IPS DF 6.9 (cell line): ENCODE measurements at regions not wholly inside any gene's neighbourhood (a gene's known extent, or its start where the extent isn't known, plus 50 kb on each side); places are given as distances from the start of the nearest gene placed in this dataset.

ENCODE experiments used
- DNase-seq: peaks from one replicate; pipeline ENCODE4 v3.0.0-alpha.2; 2013; ENCODE audit warnings: low read depth, low spot score
- H3K27ac ChIP-seq: one replicate; pipeline ENCODE4 v1.5.1; 2013; ENCODE audit warnings: low read length, control low read depth
- H3K27me3 ChIP-seq: 2 replicates; pipeline ENCODE4 v1.6.1; 2013; ENCODE audit warnings: mild to moderate bottlenecking, low read length; ENCODE audit not compliant: control insufficient read depth, insufficient read depth
- H3K36me3 ChIP-seq: 2 replicates; pipeline ENCODE4 v1.6.1; 2013; ENCODE audit warnings: low read length; ENCODE audit not compliant: control insufficient read depth, insufficient read depth
- H3K4me1 ChIP-seq: 2 replicates; pipeline ENCODE4 v1.6.1; 2013; ENCODE audit warnings: low read length; ENCODE audit not compliant: control insufficient read depth, insufficient read depth
- H3K4me3 ChIP-seq: 2 replicates; pipeline ENCODE4 v1.5.1; 2013; ENCODE audit warnings: mild to moderate bottlenecking, low read length
- H3K9me3 ChIP-seq: 2 replicates; pipeline ENCODE4 v1.6.1; 2013; ENCODE audit warnings: low read length, inconsistent platforms; ENCODE audit not compliant: control insufficient read depth, insufficient read depth
- WGBS: extraction: QIAGEN DNeasy Blood & Tissue Kit; methylation state at CpG from one replicate; pipeline ENCODE4 v1.1.7; 2013; ENCODE audit warnings: mixed read lengths, missing lambda C conversion rate; ENCODE audit not compliant: insufficient read length, insufficient coverage; 5-methylcytosine and 5-hydroxymethylcytosine counted together

DNA sequence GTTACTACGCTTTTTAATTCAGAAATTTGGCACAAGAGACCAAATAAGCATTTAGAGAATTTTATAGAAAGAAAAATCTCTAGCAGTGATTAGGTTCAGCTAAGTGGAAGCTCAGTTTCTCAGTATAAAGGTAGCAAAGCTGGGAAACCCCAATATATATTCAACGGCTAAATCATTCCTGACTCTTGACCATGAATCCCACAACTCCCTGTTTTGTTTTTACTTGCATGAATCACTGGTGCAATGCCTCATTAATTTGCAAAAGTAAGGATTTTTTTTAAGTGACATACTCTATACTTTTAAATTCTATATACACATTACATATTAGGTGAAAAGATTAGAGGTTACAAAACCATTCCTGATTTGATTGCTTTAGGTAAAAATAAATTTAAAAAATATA is 74.3 kb upstream of the PLEKHG7 start:
- H3K27me3 ChIP-seq: no peaks in the 10 kb centered on the region
- no CpG with 5 or more reads among the region's 2 CpGs for WGBS
- H3K9me3 ChIP-seq: no peaks in the 10 kb centered on the region
- H3K27ac ChIP-seq: no peak overlapping the region
- no peak for DNase-seq
- H3K4me3 ChIP-seq: no peak overlapping the region
- no peaks in the 10 kb centered on the region for H3K36me3 ChIP-seq
- H3K4me1 ChIP-seq: no peaks in the 10 kb centered on the region

DNA sequence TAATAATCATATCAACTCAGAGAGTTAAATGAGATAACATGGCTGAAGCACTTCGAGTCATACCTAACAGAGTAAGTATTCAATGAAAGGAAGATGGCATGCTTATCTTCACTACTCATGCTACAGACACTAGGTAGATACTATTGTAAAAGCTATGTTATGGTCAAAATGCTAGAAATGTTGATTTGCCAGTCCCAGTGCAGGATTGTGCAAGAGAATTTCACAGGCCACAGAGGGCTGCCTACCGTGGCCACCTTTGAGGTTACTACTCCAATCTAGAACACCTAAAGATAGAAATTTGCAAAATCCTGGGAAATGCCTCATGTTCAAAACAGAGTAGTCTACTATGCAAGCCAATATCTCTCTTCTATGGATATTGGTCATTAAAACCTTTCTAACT is 75.3 kb upstream of the PLEKHG7 start:
- H3K27me3 ChIP-seq: no peaks in the 10 kb centered on the region
- WGBS: no CpG with 5 or more reads among the region's 2 CpGs

DNA sequence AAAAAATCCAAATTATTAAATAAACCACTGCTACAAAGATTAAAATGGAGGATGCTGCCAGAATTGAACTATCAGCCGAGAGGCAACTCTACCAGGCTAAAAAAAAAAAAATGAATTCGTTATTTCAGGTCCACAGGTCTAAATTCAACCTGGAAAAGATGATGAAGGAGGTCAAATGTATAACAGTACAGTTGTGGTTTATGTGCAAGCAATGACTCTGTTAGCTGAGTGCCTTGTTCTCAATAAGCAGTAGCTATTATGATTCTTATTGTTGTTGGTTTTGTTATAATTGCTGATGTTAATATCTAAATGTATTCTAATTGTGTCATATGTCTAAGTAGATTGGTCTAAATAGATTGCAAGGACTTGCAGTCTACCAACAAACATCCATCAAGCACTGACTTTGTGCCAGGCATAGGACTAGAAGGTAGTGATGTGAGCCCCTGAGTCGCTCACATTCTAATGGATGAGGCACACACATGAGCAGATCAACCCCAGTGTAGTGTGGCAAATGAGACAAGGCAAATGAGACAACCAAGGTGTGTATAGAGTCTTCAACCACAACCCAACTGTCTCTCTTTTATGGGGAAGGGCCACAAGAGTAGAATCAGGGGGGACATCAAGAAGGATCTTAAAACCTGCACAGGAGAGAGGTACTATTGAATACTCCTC is 77.0 kb upstream of the PLEKHG7 start:
- no CpG with 5 or more reads among the region's 3 CpGs for WGBS
- DNase-seq: no peak
- H3K27me3 ChIP-seq: no peaks in the 10 kb centered on the region
- no peak overlapping the region for H3K4me3 ChIP-seq
- H3K4me1 ChIP-seq: no peaks in the 10 kb centered on the region
- no peaks in the 10 kb centered on the region for H3K36me3 ChIP-seq
- no peaks in the 10 kb centered on the region for H3K9me3 ChIP-seq
- no peak overlapping the region for H3K27ac ChIP-seq

More for the DNA sequence above, 75.3 kb upstream of the PLEKHG7 start:
- no peaks in the 10 kb centered on the region for H3K9me3 ChIP-seq
- no peaks in the 10 kb centered on the region for H3K36me3 ChIP-seq
- DNase-seq: no peak
- no peaks in the 10 kb centered on the region for H3K4me1 ChIP-seq
- no peak overlapping the region for H3K27ac ChIP-seq
- H3K4me3 ChIP-seq: no peak overlapping the region

DNA sequence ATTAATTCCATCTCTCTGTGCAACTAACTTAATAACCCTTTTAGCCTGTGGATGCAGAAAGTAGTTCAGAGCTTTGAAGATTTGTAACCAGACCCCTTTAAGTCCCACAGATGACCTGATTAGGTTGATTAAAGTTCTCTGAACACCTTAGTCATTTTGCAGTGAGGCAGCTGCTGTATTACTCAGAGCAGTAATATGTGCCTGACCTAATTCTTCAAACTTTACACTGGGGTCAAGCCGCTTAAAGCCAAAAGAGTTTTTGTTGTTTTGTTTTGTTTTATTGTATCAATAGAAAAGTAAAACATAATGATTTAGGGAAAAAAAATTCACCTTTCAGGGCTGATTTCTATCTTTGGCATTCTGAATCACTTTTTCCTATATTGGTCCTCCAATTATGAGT is 78.6 kb upstream of the PLEKHG7 start:
- no peaks in the 10 kb centered on the region for H3K9me3 ChIP-seq
- H3K27ac ChIP-seq: no peak overlapping the region
- no peaks in the 10 kb centered on the region for H3K27me3 ChIP-seq
- no peaks in the 10 kb centered on the region for H3K4me1 ChIP-seq
- WGBS: no CpG with 5 or more reads among the region's 1 CpG
- DNase-seq: no peak
- H3K36me3 ChIP-seq: no peaks in the 10 kb centered on the region
- H3K4me3 ChIP-seq: no peak overlapping the region

DNA sequence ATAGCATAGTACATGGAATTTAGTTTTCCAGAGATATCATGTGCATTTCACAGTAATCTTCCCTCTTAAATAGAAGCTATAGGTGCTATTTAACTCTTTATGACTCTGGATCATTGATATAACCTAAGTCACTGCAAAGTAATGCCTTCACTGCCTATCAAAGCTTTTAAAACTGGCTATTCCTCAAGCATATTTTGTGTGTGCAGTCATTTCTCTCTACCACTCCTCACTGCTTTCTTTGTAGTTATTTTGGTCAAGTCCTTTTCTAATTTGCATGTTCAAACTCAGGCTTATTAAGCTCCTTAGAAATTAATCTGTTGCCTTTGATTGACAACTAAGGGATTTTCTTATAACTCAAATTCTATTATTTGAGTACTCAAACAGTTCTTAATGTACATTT is 79.4 kb upstream of the PLEKHG7 start:
- no peak for DNase-seq
- H3K4me3 ChIP-seq: no peak overlapping the region
- H3K27me3 ChIP-seq: no peaks in the 10 kb centered on the region
- no peaks in the 10 kb centered on the region for H3K9me3 ChIP-seq
- no peak overlapping the region for H3K27ac ChIP-seq
- H3K36me3 ChIP-seq: no peaks in the 10 kb centered on the region
- H3K4me1 ChIP-seq: no peaks in the 10 kb centered on the region

DNA sequence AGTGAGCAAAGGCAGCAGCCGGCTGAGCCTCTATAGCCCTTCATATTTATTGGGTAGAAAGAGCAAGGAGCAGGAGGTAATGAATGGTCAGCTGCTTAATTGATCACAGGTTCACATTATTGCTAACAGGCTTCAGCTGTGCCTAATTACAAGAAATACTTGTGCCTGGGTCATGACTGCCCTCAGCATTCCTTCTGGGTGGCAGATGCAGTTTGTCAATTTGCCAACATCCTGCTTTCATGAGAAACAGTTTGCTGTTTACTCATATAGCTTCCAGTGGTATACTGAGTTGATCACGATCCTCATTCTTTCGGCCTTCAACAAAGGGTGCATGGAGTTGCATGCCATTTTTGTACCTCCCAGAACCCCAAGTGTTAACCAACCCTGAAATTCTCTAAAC is 81.0 kb upstream of the PLEKHG7 start:
- no peak for DNase-seq
- Histone ChIP-seq H3K4me3 (no peak overlapping the region), H3K27me3 (no peaks in the 10 kb centered on the region), H3K27ac (no peak overlapping the region), H3K36me3 (no peaks in the 10 kb centered on the region), H3K9me3 (no peaks in the 10 kb centered on the region), H3K4me1 (no peaks in the 10 kb centered on the region)
- no CpG with 5 or more reads among the region's 3 CpGs for WGBS

DNA sequence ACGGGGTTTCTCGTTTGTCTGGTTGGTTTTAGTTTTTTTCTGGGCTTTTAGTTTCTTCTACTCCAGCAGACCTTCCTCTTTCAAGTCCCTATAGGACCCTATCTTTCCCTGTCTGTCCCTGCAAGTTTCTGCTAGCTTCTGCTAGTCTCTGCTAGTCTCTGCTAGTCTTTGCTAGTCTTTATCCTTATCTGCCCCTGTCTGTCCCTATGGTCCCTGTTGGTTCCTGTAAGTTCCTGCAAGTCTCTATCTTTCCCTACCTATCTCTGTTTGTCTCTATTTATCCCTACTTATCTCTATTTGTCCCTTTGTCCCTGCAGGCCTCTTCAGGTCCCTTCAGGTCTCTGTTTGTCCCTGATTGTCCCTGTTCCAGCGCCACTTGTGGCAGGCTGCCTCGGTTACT is 81.5 kb upstream of the PLEKHG7 start:
- H3K4me3 ChIP-seq: no peak overlapping the region
- H3K27ac ChIP-seq: no peak overlapping the region
- DNase-seq: no peak
- no CpG with 5 or more reads among the region's 4 CpGs for WGBS
- H3K36me3 ChIP-seq: no peaks in the 10 kb centered on the region
- H3K9me3 ChIP-seq: no peaks in the 10 kb centered on the region
- no peaks in the 10 kb centered on the region for H3K4me1 ChIP-seq
- H3K27me3 ChIP-seq: no peaks in the 10 kb centered on the region

DNA sequence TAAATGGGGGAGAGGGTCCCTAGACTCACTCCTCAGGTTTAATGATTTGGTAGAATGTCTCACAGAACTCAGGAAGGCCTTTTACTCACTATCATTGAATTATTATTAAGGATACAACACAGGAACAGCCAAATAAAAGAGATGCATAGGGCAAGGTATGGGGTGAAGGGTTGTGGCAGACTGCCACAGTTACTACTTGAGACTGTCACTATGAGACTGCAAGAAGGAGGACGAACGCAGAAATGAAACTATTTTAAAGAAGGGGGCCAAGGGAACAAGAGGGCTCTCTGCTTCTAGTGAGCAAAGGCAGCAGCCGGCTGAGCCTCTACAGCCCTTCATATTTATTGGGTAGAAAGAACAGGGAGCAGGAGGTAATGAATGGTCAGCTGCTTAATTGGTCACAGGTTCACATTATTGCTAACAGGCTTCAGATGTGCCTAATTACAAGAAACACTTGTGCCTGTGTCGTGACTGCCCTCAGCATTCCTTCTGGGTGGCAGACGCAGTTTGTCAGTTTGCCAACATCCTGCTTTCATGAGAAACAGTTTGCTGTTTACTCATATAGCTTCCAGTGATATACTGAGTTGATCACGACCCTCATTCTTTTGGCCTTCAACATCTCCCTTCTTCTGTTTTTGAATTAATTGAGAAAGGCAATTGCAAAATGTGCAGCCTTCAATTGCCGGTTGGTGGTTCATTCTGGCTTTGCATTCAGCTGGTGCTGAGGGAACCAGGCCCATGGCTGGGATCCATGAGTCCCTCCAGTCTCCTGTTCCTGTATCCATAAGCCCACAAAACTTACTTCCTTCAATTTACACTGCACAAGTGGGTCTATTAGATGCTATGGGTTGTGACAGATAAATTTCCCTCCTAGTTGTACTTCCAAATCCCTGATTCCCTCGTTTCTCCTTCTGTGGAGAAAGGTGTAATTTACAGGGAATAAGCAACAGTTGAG is 82.8 kb upstream of the PLEKHG7 start:
- no peaks in the 10 kb centered on the region for H3K27me3 ChIP-seq
- no peaks in the 10 kb centered on the region for H3K4me1 ChIP-seq
- H3K4me3 ChIP-seq: no peak overlapping the region
- H3K36me3 ChIP-seq: no peaks in the 10 kb centered on the region
- WGBS: no CpG with 5 or more reads among the region's 8 CpGs
- no peak overlapping the region for H3K27ac ChIP-seq
- DNase-seq: no peak
- H3K9me3 ChIP-seq: no peaks in the 10 kb centered on the region

DNA sequence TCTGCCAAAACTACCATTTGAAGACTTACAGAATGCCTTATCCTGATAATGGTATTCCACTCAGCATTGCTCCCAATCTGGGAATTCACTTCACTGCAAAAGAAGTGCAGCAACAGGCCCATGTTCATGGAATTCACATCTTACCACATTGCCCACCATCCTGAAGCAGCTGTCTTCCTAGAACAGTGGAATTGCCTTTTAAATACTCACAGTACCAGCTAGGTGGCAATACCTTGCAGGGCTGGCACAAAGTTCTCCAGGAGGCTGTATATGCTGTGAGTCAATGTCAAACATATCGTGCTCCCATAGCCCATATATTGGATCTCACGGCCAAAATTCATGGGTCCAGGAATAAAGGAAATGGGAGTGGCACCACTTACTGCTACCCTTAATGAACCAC is 83.8 kb upstream of the PLEKHG7 start:
- Histone ChIP-seq H3K4me1 (no peaks in the 10 kb centered on the region), H3K36me3 (no peaks in the 10 kb centered on the region), H3K9me3 (no peaks in the 10 kb centered on the region), H3K27ac (no peak overlapping the region), H3K4me3 (no peak overlapping the region), H3K27me3 (no peaks in the 10 kb centered on the region)
- DNase-seq: no peak
- WGBS: no CpG with 5 or more reads among the region's 2 CpGs

DNA sequence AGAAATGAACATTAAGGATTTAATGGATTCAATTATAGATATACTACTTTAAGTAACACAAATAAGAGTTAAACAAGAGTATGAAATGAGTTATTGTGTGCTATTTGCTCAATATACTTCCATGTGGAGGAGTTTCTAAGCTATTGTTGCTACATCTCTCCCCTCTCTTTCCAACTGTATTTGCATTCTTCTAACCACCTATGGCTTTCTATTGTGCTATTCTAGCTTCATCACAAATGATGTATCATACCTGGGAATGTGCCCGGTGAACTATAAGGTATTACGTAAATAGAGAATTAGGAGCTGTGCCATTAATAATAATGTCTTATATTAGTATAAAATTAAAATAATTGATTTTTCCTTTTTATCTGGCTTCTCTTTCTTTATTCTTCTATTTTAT is 87.1 kb upstream of the PLEKHG7 start:
- no CpG with 5 or more reads among the region's 2 CpGs for WGBS

DNA sequence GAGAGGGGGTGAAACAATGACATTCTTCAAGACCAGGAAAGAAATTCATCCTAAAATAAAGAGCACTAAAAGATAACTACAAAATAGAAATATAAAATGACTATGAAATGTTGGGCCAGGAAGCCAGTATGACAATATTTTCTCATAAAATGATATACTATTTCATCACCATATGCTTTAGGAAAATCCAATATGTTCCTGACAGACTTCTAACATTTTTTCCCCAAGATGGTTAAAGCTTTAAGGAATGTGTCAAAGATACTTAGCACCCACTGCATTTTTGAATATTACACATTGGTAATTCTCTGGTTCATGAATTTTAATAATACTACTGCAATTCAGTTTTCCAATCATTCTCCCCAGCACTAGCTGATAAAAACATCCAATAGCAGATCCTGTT is 87.7 kb upstream of the PLEKHG7 start:
- H3K4me3 ChIP-seq: no peak overlapping the region
- no peak for DNase-seq
- H3K4me1 ChIP-seq: no peaks in the 10 kb centered on the region
- H3K27me3 ChIP-seq: no peaks in the 10 kb centered on the region
- H3K36me3 ChIP-seq: no peaks in the 10 kb centered on the region
- H3K27ac ChIP-seq: no peak overlapping the region
- no peaks in the 10 kb centered on the region for H3K9me3 ChIP-seq

More for the DNA sequence above, 87.1 kb upstream of the PLEKHG7 start:
- no peak for DNase-seq
- Histone ChIP-seq H3K27ac (no peak overlapping the region), H3K4me1 (no peaks in the 10 kb centered on the region), H3K27me3 (no peaks in the 10 kb centered on the region), H3K36me3 (no peaks in the 10 kb centered on the region), H3K9me3 (no peaks in the 10 kb centered on the region), H3K4me3 (no peak overlapping the region)
